AG10803 (cell line): ENCODE measurements at regions not wholly inside any gene's neighbourhood (a gene's known extent, or its start where the extent isn't known, plus 50 kb on each side); places are given as distances from the start of the nearest gene placed in this dataset.

Source experiments
- DNase-seq: peaks from one replicate; pipeline ENCODE4 v3.0.0; 2010; ENCODE audit warnings: low read depth
- H3K4me3 ChIP-seq: 2 replicates; pipeline ENCODE4 v1.5.1; 2011; ENCODE audit warnings: mild to moderate bottlenecking, low read length, control low read depth
- TF ChIP-seq, protein P1 (sequence below): conservative IDR thresholded peaks from 2 replicates; pipeline ENCODE4 v1.5.1; 2011; ENCODE audit warnings: mild to moderate bottlenecking, low read length, control low read depth, inconsistent platforms

- DNase-seq: no peak
Observed at GRCh38 chr22:49555526-49555925, 272.1 kb downstream of the BRD1 start.

DNA sequence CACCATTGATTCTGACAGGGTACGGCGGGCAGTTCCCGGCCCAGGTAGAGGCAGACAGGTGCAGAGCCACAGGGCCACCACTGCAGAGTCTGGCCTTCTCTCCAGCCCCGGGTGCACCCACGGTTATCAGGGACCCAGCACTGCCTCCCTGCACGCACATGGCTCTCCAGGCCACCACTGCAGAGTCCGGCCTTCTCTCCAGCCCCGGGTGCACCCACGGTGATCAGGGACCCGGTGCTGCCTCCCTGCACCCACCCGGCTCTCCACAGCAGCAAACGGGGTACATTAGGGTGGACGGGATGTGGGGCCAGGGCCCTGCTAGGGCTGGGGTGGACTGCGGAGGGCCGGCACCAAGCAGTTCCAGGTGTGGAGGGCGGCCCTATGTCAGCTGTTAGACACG, 272.9 kb downstream of the BRD1 start:
- TF ChIP-seq, protein P1, sequence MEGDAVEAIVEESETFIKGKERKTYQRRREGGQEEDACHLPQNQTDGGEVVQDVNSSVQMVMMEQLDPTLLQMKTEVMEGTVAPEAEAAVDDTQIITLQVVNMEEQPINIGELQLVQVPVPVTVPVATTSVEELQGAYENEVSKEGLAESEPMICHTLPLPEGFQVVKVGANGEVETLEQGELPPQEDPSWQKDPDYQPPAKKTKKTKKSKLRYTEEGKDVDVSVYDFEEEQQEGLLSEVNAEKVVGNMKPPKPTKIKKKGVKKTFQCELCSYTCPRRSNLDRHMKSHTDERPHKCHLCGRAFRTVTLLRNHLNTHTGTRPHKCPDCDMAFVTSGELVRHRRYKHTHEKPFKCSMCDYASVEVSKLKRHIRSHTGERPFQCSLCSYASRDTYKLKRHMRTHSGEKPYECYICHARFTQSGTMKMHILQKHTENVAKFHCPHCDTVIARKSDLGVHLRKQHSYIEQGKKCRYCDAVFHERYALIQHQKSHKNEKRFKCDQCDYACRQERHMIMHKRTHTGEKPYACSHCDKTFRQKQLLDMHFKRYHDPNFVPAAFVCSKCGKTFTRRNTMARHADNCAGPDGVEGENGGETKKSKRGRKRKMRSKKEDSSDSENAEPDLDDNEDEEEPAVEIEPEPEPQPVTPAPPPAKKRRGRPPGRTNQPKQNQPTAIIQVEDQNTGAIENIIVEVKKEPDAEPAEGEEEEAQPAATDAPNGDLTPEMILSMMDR: no peak
- DNase-seq: no peak
- H3K4me3 ChIP-seq: no peak overlapping the region

More at GRCh38 chr22:49555526-49555925, 272.1 kb downstream of the BRD1 start:
- H3K4me3 ChIP-seq: no peak overlapping the region
- TF ChIP-seq, protein P1: no peak

DNA sequence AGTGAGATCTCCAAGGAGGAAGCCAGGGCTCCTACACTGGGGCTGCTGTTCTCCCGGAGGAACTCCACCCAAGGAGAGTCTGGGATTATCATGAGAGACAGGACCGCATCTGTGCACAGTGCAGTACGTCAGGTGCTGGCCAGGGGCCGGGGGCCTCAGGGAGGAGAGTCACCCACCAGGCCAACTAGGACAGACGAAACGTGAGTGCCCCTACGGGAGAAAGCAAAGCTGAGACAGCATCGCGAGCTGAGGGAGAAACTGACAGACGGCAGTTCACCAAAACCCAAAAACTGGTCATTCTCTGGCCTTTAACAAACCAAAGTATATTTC, 273.4 kb downstream of the BRD1 start:
- H3K4me3 ChIP-seq: no peak overlapping the region
- DNase-seq: no peak
- TF ChIP-seq, protein P1: no peak

DNA sequence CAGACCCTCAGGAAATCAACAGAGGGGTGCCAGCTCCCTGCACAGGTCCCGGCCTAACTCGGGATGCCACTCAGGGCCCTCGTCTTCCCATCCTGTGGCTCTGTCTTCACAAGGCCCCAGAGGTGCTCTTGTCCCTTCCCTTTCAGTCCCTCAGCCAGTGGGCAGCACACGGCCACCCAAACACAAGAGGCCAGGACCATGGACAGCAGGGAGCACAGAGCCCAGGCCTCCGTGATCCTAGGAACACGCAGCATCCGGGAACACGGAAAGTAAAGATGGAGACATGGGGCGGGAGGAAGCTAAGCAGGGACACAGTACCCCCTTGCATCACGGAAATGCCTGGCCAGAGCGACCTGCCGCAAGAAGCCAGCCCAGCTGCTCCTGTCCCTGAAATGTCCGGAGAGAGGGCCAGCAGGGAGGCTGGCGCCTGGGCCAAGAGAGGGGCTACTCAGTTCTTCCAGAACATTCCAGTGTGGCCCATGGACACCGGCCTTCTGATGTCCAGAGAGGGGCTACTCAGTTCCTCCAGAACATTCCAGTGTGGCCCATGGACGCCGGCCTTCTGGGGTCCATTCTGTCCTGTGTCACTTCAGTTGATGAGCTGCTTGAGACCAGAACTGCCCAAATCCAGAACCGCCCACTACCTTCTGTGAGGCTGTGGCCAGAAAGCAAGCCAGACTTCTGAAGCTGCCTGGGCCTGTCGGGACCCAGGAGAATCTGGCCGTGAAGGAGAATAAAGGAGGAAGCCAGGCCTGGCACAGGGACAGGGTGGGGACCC, 274.0 kb downstream of the BRD1 start:
- H3K4me3 ChIP-seq: no peak overlapping the region
- TF ChIP-seq, protein P1: no peak
- no peak for DNase-seq

- DNase-seq: no peak
- TF ChIP-seq, protein P1: no peak
- H3K4me3 ChIP-seq: no peak overlapping the region
Observed at GRCh38 chr22:49553076-49553475, 274.6 kb downstream of the BRD1 start.

DNA sequence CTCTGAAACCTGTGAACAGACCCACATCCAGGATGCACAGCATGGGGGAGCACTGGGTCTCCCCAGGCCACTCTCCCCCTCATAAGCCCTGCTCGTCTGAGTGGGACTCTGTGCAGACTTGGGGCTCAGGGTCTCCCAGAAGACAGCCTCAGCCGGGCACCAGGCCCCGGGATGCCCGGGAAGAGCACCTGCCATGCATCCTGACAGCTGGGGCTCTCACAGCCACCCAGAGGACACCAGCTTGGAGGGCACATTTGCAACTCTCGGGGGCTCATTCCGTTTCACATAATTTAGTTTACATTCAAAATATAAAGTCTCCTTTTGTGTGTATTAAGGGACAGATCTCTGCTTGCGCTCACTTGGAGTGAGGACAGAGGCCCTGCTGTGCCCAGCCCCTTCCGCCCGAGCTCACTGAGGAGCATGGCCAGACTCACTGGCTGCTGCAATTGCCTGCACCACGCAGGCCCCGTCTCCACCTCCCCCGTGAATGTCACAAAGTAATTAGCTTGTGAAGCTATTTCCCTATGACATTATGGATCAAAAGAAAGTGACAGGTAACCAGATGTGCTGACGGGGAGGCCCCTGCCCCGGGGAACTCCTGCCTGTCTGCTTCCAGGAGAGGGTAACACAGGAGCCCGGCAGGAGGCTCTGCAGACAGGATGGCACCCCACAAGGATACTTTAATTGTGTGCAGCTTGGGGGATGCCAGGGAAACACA, 275.6 kb downstream of the BRD1 start:
- TF ChIP-seq, protein P1: no peak
- H3K4me3 ChIP-seq: no peak overlapping the region
- DNase-seq: no peak

GRCh38 chr22:49551446-49551845, 276.2 kb downstream of the BRD1 start:
- TF ChIP-seq, protein P1: no peak
- DNase-seq: no peak
- H3K4me3 ChIP-seq: no peak overlapping the region
